C4-2B (cell line): ENCODE measurements at regions not wholly inside any gene's neighbourhood (a gene's known extent, or its start where the extent isn't known, plus 50 kb on each side); places are given as distances from the start of the nearest gene placed in this dataset.

Experiments used
- ZFX ChIP-seq: fragments of 450-650 bp; IDR thresholded peaks from 2 replicates; pipeline ENCODE4 v1.6.1; 2017
- TF ChIP-seq, protein P1 (sequence below): fragments of 450-650 bp; conservative IDR thresholded peaks from 2 replicates; pipeline ENCODE4 v1.5.1; 2017; ENCODE audit warnings: mild to moderate bottlenecking

DNA sequence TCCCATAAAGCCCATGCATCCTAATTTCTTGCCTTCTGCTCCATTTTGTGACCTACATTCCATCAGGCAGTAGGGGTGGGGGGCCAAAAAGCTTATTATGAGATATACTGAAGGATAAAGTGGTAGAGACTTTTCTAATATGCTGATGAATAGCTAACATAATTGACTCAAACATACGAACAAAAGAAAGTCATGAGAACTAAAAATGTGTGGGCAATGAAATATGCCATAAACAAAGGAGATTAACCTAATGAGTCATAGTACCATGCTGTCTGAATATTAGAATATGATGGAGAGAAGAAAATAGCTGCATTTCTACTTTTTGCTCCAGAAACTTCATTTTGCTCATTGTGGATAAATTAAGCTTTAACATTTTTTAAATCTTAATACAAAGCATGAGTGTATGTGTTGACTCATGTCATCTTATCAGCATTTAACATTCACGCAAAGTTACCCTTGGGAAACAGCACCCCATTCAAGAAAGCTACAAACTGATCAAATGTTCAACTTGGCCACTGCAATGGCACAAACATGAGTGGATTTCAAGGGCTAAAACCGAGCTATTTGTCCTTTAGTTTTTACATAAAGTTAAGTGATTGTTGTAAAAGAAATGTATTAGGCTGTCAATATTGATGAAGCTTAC lies 64.0 kb upstream of the DIO2 start:
- TF ChIP-seq, protein P1, sequence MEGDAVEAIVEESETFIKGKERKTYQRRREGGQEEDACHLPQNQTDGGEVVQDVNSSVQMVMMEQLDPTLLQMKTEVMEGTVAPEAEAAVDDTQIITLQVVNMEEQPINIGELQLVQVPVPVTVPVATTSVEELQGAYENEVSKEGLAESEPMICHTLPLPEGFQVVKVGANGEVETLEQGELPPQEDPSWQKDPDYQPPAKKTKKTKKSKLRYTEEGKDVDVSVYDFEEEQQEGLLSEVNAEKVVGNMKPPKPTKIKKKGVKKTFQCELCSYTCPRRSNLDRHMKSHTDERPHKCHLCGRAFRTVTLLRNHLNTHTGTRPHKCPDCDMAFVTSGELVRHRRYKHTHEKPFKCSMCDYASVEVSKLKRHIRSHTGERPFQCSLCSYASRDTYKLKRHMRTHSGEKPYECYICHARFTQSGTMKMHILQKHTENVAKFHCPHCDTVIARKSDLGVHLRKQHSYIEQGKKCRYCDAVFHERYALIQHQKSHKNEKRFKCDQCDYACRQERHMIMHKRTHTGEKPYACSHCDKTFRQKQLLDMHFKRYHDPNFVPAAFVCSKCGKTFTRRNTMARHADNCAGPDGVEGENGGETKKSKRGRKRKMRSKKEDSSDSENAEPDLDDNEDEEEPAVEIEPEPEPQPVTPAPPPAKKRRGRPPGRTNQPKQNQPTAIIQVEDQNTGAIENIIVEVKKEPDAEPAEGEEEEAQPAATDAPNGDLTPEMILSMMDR: no peak
- no peak for TF ChIP-seq ZFX
